H1 (cell line): ENCODE measurements at regions not wholly inside any gene's neighbourhood (a gene's known extent, or its start where the extent isn't known, plus 50 kb on each side); places are given as distances from the start of the nearest gene placed in this dataset.

Experiments used
- CHD7 ChIP-seq: fragments of 300-600 bp; sonication (generic); IDR thresholded peaks from 2 replicates; pipeline ENCODE4 v1.7.1; 2012; ENCODE audit warnings: low read length, moderate library complexity, mild to moderate bottlenecking, inconsistent platforms; ENCODE audit not compliant: insufficient replicate concordance

DNA sequence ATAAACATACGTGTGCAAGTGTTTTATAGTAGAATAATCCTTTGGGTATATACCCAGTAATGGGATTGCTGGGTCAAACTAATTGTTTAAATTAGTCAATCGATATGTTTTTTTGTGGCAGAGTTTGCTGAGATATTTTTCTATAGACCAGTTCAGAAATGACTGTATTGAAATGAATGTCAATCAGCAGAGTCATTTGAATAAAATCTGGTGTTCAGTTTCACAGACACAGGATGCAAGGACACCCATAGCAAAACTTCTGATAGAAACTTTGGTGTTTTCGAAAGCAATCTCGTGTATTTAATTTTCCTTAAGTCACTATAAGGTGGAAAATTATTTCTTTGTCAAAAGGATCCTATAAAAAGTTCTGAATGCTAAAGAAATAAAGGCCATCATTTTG, 434.4 kb downstream of the RAP2B start (continued):
- TF ChIP-seq CHD7: no peak
